SK-N-SH (cell line): ENCODE measurements at regions not wholly inside any gene's neighbourhood (a gene's known extent, or its start where the extent isn't known, plus 50 kb on each side); places are given as distances from the start of the nearest gene placed in this dataset.

Experiments used
- CTCF ChIA-PET: fragments of 300-600, 350-600 bp; formaldehyde crosslinking; extraction: SDS; loops from one replicate; lab custom pipeline; 2021; lab: Yijun Ruan, JAX
- POLR2A ChIA-PET: fragments of 350-600 bp; sonication (Branson Sonifier 250); formaldehyde crosslinking; extraction: SDS; loops from one replicate; lab custom pipeline; 2020; ENCODE audit warnings: antibody characterized with exemption, inconsistent platforms; lab: Yijun Ruan, JAX
- DNase-seq: peaks from one replicate; pipeline ENCODE4 v3.0.0; 2012
- H2AFZ ChIP-seq: fragments of 200-600 bp; sonication (generic); 2 replicates; pipeline ENCODE4 v1.8.1; 2016; ENCODE audit warnings: antibody characterized with exemption, mild to moderate bottlenecking, low read depth
- H3F3A ChIP-seq: fragments of 200-600 bp; sonication (generic); replicated peaks from 2 replicates; pipeline ENCODE3; 2016; ENCODE audit warnings: antibody characterized with exemption, mild to moderate bottlenecking; ENCODE audit not compliant: insufficient read depth
- H3K27ac ChIP-seq, 2 experiments: fragments of 200-500 bp in 1 of 2; fragments of 200-600 bp in 1 of 2; sonication (Bioruptor generic) in 1 of 2; sonication (generic), shearing (Covaris generic) in 1 of 2; 2 replicates each; pipeline versions ENCODE4 v1.5.1 to v1.6.1; 2014 to 2016; ENCODE audit warnings: low read depth in 2 of 2, inconsistent platforms in 1 of 2, low read length in 1 of 2, mild to moderate bottlenecking in 1 of 2, mixed read lengths in 1 of 2
- H3K27me3 ChIP-seq: fragments of 200-600 bp; sonication (generic), shearing (Covaris generic); 2 replicates; pipeline ENCODE4 v1.6.1; 2016; ENCODE audit warnings: mixed run types; ENCODE audit not compliant: insufficient read depth
- H3K36me3 ChIP-seq, 2 experiments: fragments of 200-500 bp in 1 of 2; fragments of 200-600 bp in 1 of 2; sonication (Bioruptor generic) in 1 of 2; sonication (generic) in 1 of 2; replicated peaks in 1 of 2; 2 replicates each; pipeline versions ENCODE3 to v1.5.1; 2014 to 2016; ENCODE audit warnings: low read length in 1 of 2, mild to moderate bottlenecking in 1 of 2; ENCODE audit not compliant: insufficient read depth in 2 of 2, control insufficient read depth in 1 of 2
- H3K4me1 ChIP-seq, 2 experiments: fragments of 200-500 bp in 1 of 2; fragments of 200-600 bp in 1 of 2; sonication (Bioruptor generic) in 1 of 2; sonication (generic), shearing (Covaris generic) in 1 of 2; 2 replicates each; pipeline versions ENCODE4 v1.5.1 to v1.6.1; 2014 to 2016; ENCODE audit warnings: low read depth in 1 of 2, low read length in 1 of 2, mixed run types in 1 of 2; ENCODE audit not compliant: insufficient read depth in 2 of 2, control insufficient read depth in 1 of 2
- H3K4me2 ChIP-seq: fragments of 200-600 bp; sonication (generic), shearing (Covaris generic); 2 replicates; pipeline ENCODE4 v1.6.1; 2017; ENCODE audit warnings: mixed run types
- H3K4me3 ChIP-seq, 2 experiments: fragments of 200-500 bp in 1 of 2; fragments of 200-600 bp in 1 of 2; sonication (Bioruptor generic) in 1 of 2; sonication (generic), shearing (Covaris generic) in 1 of 2; 2 replicates each; pipeline versions ENCODE4 v1.5.1 to v1.8.1; 2014 to 2016; ENCODE audit warnings: low read depth in 2 of 2, inconsistent platforms in 1 of 2, low read length in 1 of 2, mild to moderate bottlenecking in 1 of 2, mixed read lengths in 1 of 2, moderate library complexity in 1 of 2
- H3K79me2 ChIP-seq: fragments of 200-600 bp; sonication (generic); 2 replicates; pipeline ENCODE4 v1.8.1; 2017; ENCODE audit warnings: mild to moderate bottlenecking; ENCODE audit not compliant: insufficient read depth
- H3K9ac ChIP-seq: fragments of 200-600 bp; sonication (generic); 2 replicates; pipeline ENCODE4 v1.6.1; 2017; ENCODE audit warnings: mixed run types
- H3K9me2 ChIP-seq: fragments of 200-600 bp; sonication (generic); 2 replicates; pipeline ENCODE4 v1.6.1; 2017; ENCODE audit warnings: mixed run types
- H3K9me3 ChIP-seq: fragments of 200-600 bp; sonication (generic); 2 replicates; pipeline ENCODE4 v1.6.1; 2017; ENCODE audit warnings: mixed run types, mild to moderate bottlenecking, moderate library complexity
- H4K20me1 ChIP-seq: fragments of 200-600 bp; sonication (generic); 2 replicates; pipeline ENCODE4 v1.6.1; 2017; ENCODE audit warnings: mild to moderate bottlenecking, mixed run types; ENCODE audit not compliant: insufficient read depth
- EP300 ChIP-seq, 2 experiments: IDR thresholded peaks; 2 replicates each; pipeline versions ENCODE4 v1.4.0 to v1.6.1; 2012; ENCODE audit warnings: borderline replicate concordance in 1 of 2, low read depth in 1 of 2, low read length in 1 of 2
- FOSL2 ChIP-seq: IDR thresholded peaks from 2 replicates; pipeline ENCODE4 v1.4.0; 2012; ENCODE audit warnings: low read depth, mild to moderate bottlenecking, moderate library complexity, borderline replicate concordance
- FOXM1 ChIP-seq: IDR thresholded peaks from 2 replicates; pipeline ENCODE4 v1.4.0; 2012; ENCODE audit warnings: low read depth, mild to moderate bottlenecking
- GATA2 ChIP-seq: sonication (generic); formaldehyde crosslinking; IDR thresholded peaks from 2 replicates; pipeline ENCODE4 v1.5.0; 2020; ENCODE audit warnings: mild to moderate bottlenecking, missing genetic modification reagents
- IRF3 ChIP-seq: fragments of 150-350 bp; IDR thresholded peaks from 2 replicates; pipeline ENCODE4 v1.6.1; 2016; ENCODE audit warnings: mild to moderate bottlenecking, low read depth, low read length
- MEF2A ChIP-seq: IDR thresholded peaks from 2 replicates; pipeline ENCODE4 v1.4.0; 2012; ENCODE audit warnings: low read depth, borderline replicate concordance
- MXI1 ChIP-seq: IDR thresholded peaks from 2 replicates; pipeline ENCODE4 v1.6.1; 2012; ENCODE audit warnings: mild to moderate bottlenecking, low read depth, low read length, improper control_type of control experiment
- NFIC ChIP-seq: IDR thresholded peaks from 2 replicates; pipeline ENCODE4 v1.4.0; 2012; ENCODE audit warnings: borderline replicate concordance
- NRF1 ChIP-seq: IDR thresholded peaks from 2 replicates; pipeline ENCODE4 v1.6.1; 2012; ENCODE audit warnings: low read depth, mild to moderate bottlenecking, low read length
- PBX3 ChIP-seq: IDR thresholded peaks from 2 replicates; pipeline ENCODE4; 2012
- RFX5 ChIP-seq: IDR thresholded peaks from 2 replicates; pipeline ENCODE4 v1.6.1; 2012; ENCODE audit warnings: mild to moderate bottlenecking, improper control_type of control experiment, low read length
- TCF12 ChIP-seq: IDR thresholded peaks from 2 replicates; pipeline ENCODE4 v1.4.0; 2012
- TEAD4 ChIP-seq: IDR thresholded peaks from 2 replicates; pipeline ENCODE4 v1.4.0; 2012; ENCODE audit warnings: mild to moderate bottlenecking, borderline replicate concordance; ENCODE audit not compliant: insufficient read depth
- USF2 ChIP-seq: fragments of 150-350 bp; IDR thresholded peaks from 2 replicates; pipeline ENCODE4 v1.6.1; 2017; ENCODE audit warnings: antibody characterized with exemption, low read length, low read depth, borderline replicate concordance
- YY1 ChIP-seq: IDR thresholded peaks from 2 replicates; pipeline ENCODE4 v1.4.0; 2012; ENCODE audit warnings: low read depth, mild to moderate bottlenecking
- TF ChIP-seq, protein P1 (sequence below): fragments of 200-600 bp; sonication (generic); IDR thresholded peaks from 2 replicates; pipeline ENCODE4 v1.6.1; 2017; ENCODE audit warnings: antibody characterized with exemption, mild to moderate bottlenecking, moderate library complexity
- TF ChIP-seq, protein P2 (sequence below): IDR thresholded peaks from 2 replicates; pipeline ENCODE4 v1.6.1; 2012; ENCODE audit warnings: mild to moderate bottlenecking, low read depth, low read length, moderate library complexity

DNA sequence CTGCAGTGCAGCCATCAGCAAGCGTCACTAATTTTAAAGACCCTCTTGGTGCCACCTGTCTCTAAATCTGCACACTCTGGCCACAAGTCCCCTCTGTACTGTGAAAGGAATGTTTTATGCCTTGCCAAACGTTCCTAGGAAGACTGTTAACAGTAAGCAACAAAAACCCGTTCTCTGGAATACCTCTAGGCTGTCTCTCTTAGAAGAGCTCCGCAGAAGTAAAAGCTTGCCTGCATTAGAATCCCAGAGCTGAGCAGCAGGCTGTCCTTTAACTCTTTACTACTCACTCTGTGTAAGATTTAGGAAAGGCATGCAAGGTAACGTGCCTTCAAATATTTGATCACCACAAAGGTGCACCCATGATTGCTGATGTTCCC lies 53.9 kb upstream of the C9orf72 start (continued):
- TF ChIP-seq MEF2A: no peak
- no peak for TF ChIP-seq GATA2
- TF ChIP-seq USF2: no peak
- no peak for TF ChIP-seq RFX5
- no peak for TF ChIP-seq TEAD4
- TF ChIP-seq NFIC: no peak

GRCh38 chr9:27628311-27628710 lies 55.0 kb upstream of the C9orf72 start:
- Histone ChIP-seq H4K20me1 (no peaks in the 10 kb centered on the region), H3K4me1 (no peaks in the 10 kb centered on the region), H3K4me3 (no peak overlapping the region), H3K4me2 (no peak overlapping the region), H3K27ac (no peak overlapping the region), H2AFZ (no peak overlapping the region), H3F3A (no peaks in the 10 kb centered on the region), H3K9me3 (no peaks in the 10 kb centered on the region), H3K9me2 (no peaks in the 10 kb centered on the region), H3K27me3 (no peaks in the 10 kb centered on the region), H3K36me3 (no peaks in the 10 kb centered on the region), H3K9ac (no peak overlapping the region), H3K79me2 (no peaks in the 10 kb centered on the region)
- ChIA-PET CTCF (no interaction called here), POLR2A (no interaction called here)
- TF ChIP-seq, protein P1, sequence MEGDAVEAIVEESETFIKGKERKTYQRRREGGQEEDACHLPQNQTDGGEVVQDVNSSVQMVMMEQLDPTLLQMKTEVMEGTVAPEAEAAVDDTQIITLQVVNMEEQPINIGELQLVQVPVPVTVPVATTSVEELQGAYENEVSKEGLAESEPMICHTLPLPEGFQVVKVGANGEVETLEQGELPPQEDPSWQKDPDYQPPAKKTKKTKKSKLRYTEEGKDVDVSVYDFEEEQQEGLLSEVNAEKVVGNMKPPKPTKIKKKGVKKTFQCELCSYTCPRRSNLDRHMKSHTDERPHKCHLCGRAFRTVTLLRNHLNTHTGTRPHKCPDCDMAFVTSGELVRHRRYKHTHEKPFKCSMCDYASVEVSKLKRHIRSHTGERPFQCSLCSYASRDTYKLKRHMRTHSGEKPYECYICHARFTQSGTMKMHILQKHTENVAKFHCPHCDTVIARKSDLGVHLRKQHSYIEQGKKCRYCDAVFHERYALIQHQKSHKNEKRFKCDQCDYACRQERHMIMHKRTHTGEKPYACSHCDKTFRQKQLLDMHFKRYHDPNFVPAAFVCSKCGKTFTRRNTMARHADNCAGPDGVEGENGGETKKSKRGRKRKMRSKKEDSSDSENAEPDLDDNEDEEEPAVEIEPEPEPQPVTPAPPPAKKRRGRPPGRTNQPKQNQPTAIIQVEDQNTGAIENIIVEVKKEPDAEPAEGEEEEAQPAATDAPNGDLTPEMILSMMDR: no peak
- TF ChIP-seq, protein P2, sequence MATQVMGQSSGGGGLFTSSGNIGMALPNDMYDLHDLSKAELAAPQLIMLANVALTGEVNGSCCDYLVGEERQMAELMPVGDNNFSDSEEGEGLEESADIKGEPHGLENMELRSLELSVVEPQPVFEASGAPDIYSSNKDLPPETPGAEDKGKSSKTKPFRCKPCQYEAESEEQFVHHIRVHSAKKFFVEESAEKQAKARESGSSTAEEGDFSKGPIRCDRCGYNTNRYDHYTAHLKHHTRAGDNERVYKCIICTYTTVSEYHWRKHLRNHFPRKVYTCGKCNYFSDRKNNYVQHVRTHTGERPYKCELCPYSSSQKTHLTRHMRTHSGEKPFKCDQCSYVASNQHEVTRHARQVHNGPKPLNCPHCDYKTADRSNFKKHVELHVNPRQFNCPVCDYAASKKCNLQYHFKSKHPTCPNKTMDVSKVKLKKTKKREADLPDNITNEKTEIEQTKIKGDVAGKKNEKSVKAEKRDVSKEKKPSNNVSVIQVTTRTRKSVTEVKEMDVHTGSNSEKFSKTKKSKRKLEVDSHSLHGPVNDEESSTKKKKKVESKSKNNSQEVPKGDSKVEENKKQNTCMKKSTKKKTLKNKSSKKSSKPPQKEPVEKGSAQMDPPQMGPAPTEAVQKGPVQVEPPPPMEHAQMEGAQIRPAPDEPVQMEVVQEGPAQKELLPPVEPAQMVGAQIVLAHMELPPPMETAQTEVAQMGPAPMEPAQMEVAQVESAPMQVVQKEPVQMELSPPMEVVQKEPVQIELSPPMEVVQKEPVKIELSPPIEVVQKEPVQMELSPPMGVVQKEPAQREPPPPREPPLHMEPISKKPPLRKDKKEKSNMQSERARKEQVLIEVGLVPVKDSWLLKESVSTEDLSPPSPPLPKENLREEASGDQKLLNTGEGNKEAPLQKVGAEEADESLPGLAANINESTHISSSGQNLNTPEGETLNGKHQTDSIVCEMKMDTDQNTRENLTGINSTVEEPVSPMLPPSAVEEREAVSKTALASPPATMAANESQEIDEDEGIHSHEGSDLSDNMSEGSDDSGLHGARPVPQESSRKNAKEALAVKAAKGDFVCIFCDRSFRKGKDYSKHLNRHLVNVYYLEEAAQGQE: no peak
- TF ChIP-seq TEAD4: no peak
- no peak for TF ChIP-seq FOSL2
- no peak for TF ChIP-seq EP300 (IDR thresholded peaks at IDR 0.05; ENCODE audit: borderline replicate concordance in 1 of 2, low read depth in 1 of 2, low read length in 1 of 2)
- TF ChIP-seq NFIC: no peak
- no peak for TF ChIP-seq YY1
- TF ChIP-seq MXI1: no peak
- no peak for TF ChIP-seq TCF12
- TF ChIP-seq PBX3: no peak
- TF ChIP-seq IRF3: no peak
- TF ChIP-seq USF2: no peak
- no peak for TF ChIP-seq FOXM1
- no peak for TF ChIP-seq NRF1
- DNase-seq: no peak
